ENCODE measurements at regions not wholly inside any gene's neighbourhood (a gene's known extent, or its start where the extent isn't known, plus 50 kb on each side); places are given as distances from the start of the nearest gene placed in this dataset.

GRCh38 chr15:87502173-87502572 is 754.4 kb downstream of the NTRK3 start:
- Histone ChIP-seq H3K23me2 (ENCODE audit: low read depth, low read length) (no peaks in the 10 kb centered on the region), H2BK120ac (replicated peaks; ENCODE audit: low read depth, low read length) (no peak overlapping the region), H3K14ac (ENCODE audit: insufficient read length) (no peak overlapping the region), H2BK15ac (ENCODE audit: low read length) (no peak overlapping the region), H2BK20ac (ENCODE audit: low read length) (no peak overlapping the region), H3K4me3 (ENCODE audit: extremely low read depth in 1 of 4, insufficient read depth in 2 of 4, low read depth in 3 of 4, low read length in 4 of 4) (no peak overlapping the region), H4K20me1 (replicated peaks in 1 of 2; ENCODE audit: control insufficient read depth in 1 of 2, insufficient read depth in 2 of 2, low read length in 2 of 2) (no peaks in the 10 kb centered on the region), H4K91ac (replicated peaks; ENCODE audit: insufficient read length, low read length) (no peak overlapping the region), H2AK5ac (ENCODE audit: low read depth, low read length) (no peak overlapping the region), H3K23ac (ENCODE audit: insufficient read length) (no peak overlapping the region), H3K27me3 (replicated peaks in 1 of 4; ENCODE audit: control insufficient read depth in 3 of 4, extremely low read depth in 1 of 4, insufficient read depth in 3 of 4, low read length in 3 of 4) (no peaks in the 10 kb centered on the region), H3K4ac (replicated peaks; ENCODE audit: insufficient read length, low read depth, low read length) (no peak overlapping the region), H3K4me1 (replicated peaks in 1 of 4; ENCODE audit: control insufficient read depth in 3 of 4, insufficient read depth in 4 of 4, low read length in 3 of 4) (no peaks in the 10 kb centered on the region), H3K18ac (ENCODE audit: extremely low read depth, low read length) (no peak overlapping the region), H3K4me2 (ENCODE audit: insufficient read depth in 1 of 2, low read depth in 2 of 2, low read length in 2 of 2) (no peak overlapping the region), H4K5ac (ENCODE audit: insufficient read length, low read depth, low read length) (no peak overlapping the region), H2BK5ac (ENCODE audit: low read depth, low read length) (no peak overlapping the region), H3K79me1 (ENCODE audit: low read depth, low read length) (no peaks in the 10 kb centered on the region), H2BK12ac (ENCODE audit: low read depth, low read length) (no peak overlapping the region), H3K79me2 (ENCODE audit: control insufficient read depth in 1 of 2, insufficient read depth in 2 of 2, low read length in 2 of 2) (no peaks in the 10 kb centered on the region), H2AFZ (ENCODE audit: low read length) (no peak overlapping the region), H4K8ac (ENCODE audit: extremely low read depth, insufficient read depth, low read length) (no peak overlapping the region), H3K9me3 (ENCODE audit: insufficient read depth in 2 of 2, low read depth in 1 of 2, low read length in 1 of 2) (no peaks in the 10 kb centered on the region), H3K56ac (replicated peaks; ENCODE audit: insufficient read length, low read depth, low read length) (no peak overlapping the region), H3K9ac (replicated peaks in 1 of 4; ENCODE audit: extremely low read depth in 1 of 4, low read depth in 3 of 4, low read length in 3 of 4) (no peak overlapping the region), H3K36me3 (ENCODE audit: control insufficient read depth in 2 of 4, insufficient read depth in 4 of 4, low read length in 3 of 4) (no peaks in the 10 kb centered on the region), H3K27ac (ENCODE audit: low read depth, low read length) (no peak overlapping the region)
- DNase-seq (ENCODE audit: low read depth in 1 of 2, low spot score in 2 of 2) = no peak
- no peak for FAIRE-seq
- ChIA-PET CTCF (ENCODE audit: partially characterized antibody) (interaction anchor here (0.6 to 2.6 kb wide), 3 partner anchors 17 to 41 kb away, joined by 3 to 6 read pairs (median 3); no protein-coding TSS in a partner anchor), POLR2A (ENCODE audit: partially characterized antibody) (no interaction called here)
- 93% methylated on average over 2 of the region's 2 CpGs; no CpG with 5 or more reads in 1 of the 2 experiments for WGBS, 2 experiments (ENCODE audit: extremely low coverage in 1 of 2, insufficient coverage in 1 of 2, insufficient read length in 1 of 2, insufficient replicate concordance in 2 of 2, low coverage in 1 of 2, low lambda C conversion rate in 2 of 2, missing lambda C conversion rate in 1 of 2)
- TF ChIP-seq CEBPB (IDR thresholded peaks at IDR 0.05; ENCODE audit: low read depth, low read length) = no peak
- no peak for TF ChIP-seq RFX5 (IDR thresholded peaks at IDR 0.05; ENCODE audit: borderline replicate concordance, low read depth, low read length)
- no peak for TF ChIP-seq SIRT6 (IDR thresholded peaks at IDR 0.05; ENCODE audit: low read length)
- no peak for TF ChIP-seq TCF12 (IDR thresholded peaks at IDR 0.05; ENCODE audit: low read depth, low read length)
- TF ChIP-seq EP300 (IDR thresholded peaks at IDR 0.05; ENCODE audit: borderline replicate concordance in 1 of 2, low read depth in 2 of 2, low read length in 2 of 2) = no peak
- TF ChIP-seq ASH2L (IDR thresholded peaks at IDR 0.05; ENCODE audit: low read length) = no peak
- TF ChIP-seq GABPA (IDR thresholded peaks at IDR 0.05; ENCODE audit: borderline replicate concordance, insufficient read depth, low read length) = no peak
- TF ChIP-seq USF2 (IDR thresholded peaks at IDR 0.05; ENCODE audit: low read length) = no peak
- TF ChIP-seq SIN3A (conservative IDR thresholded peaks at IDR 0.05 in 1 of 2, IDR thresholded peaks at IDR 0.05 in 1 of 2; ENCODE audit: low read depth in 1 of 2, low read length in 2 of 2) = no peak
